OCI-LY1 (cell line): ENCODE measurements at regions not wholly inside any gene's neighbourhood (a gene's known extent, or its start where the extent isn't known, plus 50 kb on each side); places are given as distances from the start of the nearest gene placed in this dataset.

Source experiments
- H2AFZ ChIP-seq: fragments of 200-600 bp; sonication (generic), shearing (Covaris generic); 2 replicates; pipeline ENCODE4 v1.6.0; 2014; ENCODE audit warnings: antibody characterized with exemption, mild to moderate bottlenecking, low read length
- H3F3A ChIP-seq: fragments of 200-600 bp; sonication (generic), shearing (Covaris generic); 2 replicates; pipeline ENCODE4 v1.6.0; 2014; ENCODE audit warnings: mild to moderate bottlenecking, antibody characterized with exemption, low read length, moderate library complexity; ENCODE audit not compliant: insufficient read depth
- H3K27ac ChIP-seq: fragments of 200-600 bp; sonication (generic); 2 replicates; pipeline ENCODE4 v1.5.1; 2014; ENCODE audit warnings: low read length, mixed run types, mild to moderate bottlenecking, low read depth; ENCODE audit not compliant: poor library complexity, severe bottlenecking
- H3K27me3 ChIP-seq: fragments of 200-600 bp; sonication (generic); 2 replicates; pipeline ENCODE4 v1.6.0; 2014; ENCODE audit warnings: antibody characterized with exemption, mild to moderate bottlenecking, low read length, moderate library complexity; ENCODE audit not compliant: insufficient read depth
- H3K36me3 ChIP-seq: fragments of 200-600 bp; sonication (generic); 2 replicates; pipeline ENCODE4 v1.6.1; 2014; ENCODE audit warnings: mild to moderate bottlenecking, antibody characterized with exemption, low read length, moderate library complexity, mixed read lengths; ENCODE audit not compliant: insufficient read depth
- H3K4me1 ChIP-seq: fragments of 200-600 bp; sonication (generic); 2 replicates; pipeline ENCODE4 v1.5.1; 2014; ENCODE audit warnings: mild to moderate bottlenecking, low read length, moderate library complexity; ENCODE audit not compliant: insufficient read depth, severe bottlenecking
- H3K4me2 ChIP-seq: fragments of 200-600 bp; sonication (generic), shearing (Covaris generic); 2 replicates; pipeline ENCODE4 v1.6.1; 2014; ENCODE audit warnings: low read length
- H3K4me3 ChIP-seq: fragments of 200-600 bp; sonication (generic); 2 replicates; pipeline ENCODE4 v1.5.1; 2014; ENCODE audit warnings: low read length, low read depth, mild to moderate bottlenecking, mixed read lengths; ENCODE audit not compliant: poor library complexity, severe bottlenecking
- H3K79me2 ChIP-seq: fragments of 200-600 bp; shearing (Covaris generic); 2 replicates; pipeline ENCODE4 v1.6.1; 2016; ENCODE audit warnings: mixed run types, low read length, mixed read lengths; ENCODE audit not compliant: insufficient read depth
- H3K9ac ChIP-seq: fragments of 200-600 bp; sonication (generic), shearing (Covaris generic); 2 replicates; pipeline ENCODE4 v1.6.1; 2014; ENCODE audit warnings: mild to moderate bottlenecking, low read length, mixed read lengths
- H3K9me2 ChIP-seq: fragments of 200-600 bp; sonication (generic), shearing (Covaris generic); 2 replicates; pipeline ENCODE4 v1.6.1; 2014; ENCODE audit warnings: low read depth, mild to moderate bottlenecking, low read length, mixed read lengths
- H3K9me3 ChIP-seq: fragments of 200-600 bp; shearing (Covaris generic); 2 replicates; pipeline ENCODE4 v1.6.1; 2014; ENCODE audit warnings: low read length, mixed read lengths
- H4K20me1 ChIP-seq: fragments of 200-600 bp; sonication (generic), shearing (Covaris generic); 2 replicates; pipeline ENCODE4 v1.6.0; 2016; ENCODE audit warnings: mild to moderate bottlenecking, low read length; ENCODE audit not compliant: insufficient read depth
- EZH2 ChIP-seq: fragments of 200-600 bp; sonication (generic), shearing (Covaris generic); IDR thresholded peaks from 2 replicates; pipeline ENCODE4 v1.8.0; 2017; ENCODE audit warnings: borderline replicate concordance, mixed run types, mild to moderate bottlenecking, antibody characterized with exemption, low read length, moderate library complexity, mixed read lengths
- TF ChIP-seq, protein P1 (sequence below): fragments of 200-600 bp; sonication (generic), shearing (Covaris generic); IDR thresholded peaks from 2 replicates; pipeline ENCODE4 v1.5.1; 2017; ENCODE audit warnings: mild to moderate bottlenecking, antibody characterized with exemption, low read length, moderate library complexity, mixed read lengths

DNA sequence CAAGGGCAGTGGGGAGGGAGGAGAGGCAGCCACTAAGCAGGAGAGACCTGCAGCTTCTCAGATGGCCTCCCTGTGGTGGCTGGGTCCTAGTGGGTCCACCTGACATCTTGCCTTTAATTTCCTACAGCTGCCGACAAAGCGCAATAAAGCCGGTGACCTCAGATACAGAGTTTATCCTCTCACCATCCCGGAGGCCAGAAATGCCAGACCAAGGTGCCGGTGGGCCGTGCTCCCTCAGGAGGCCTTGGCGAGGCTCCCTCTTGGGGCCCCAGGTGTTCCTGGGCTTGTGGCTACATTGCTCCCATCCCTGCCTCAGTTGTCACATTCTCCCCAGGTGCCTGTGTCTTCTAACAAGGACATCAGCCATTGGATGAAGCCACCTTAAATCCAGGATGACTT lies 103.0 kb downstream of the ADRA2C start:
- no peaks in the 10 kb centered on the region for H3K27me3 ChIP-seq
- TF ChIP-seq, protein P1, sequence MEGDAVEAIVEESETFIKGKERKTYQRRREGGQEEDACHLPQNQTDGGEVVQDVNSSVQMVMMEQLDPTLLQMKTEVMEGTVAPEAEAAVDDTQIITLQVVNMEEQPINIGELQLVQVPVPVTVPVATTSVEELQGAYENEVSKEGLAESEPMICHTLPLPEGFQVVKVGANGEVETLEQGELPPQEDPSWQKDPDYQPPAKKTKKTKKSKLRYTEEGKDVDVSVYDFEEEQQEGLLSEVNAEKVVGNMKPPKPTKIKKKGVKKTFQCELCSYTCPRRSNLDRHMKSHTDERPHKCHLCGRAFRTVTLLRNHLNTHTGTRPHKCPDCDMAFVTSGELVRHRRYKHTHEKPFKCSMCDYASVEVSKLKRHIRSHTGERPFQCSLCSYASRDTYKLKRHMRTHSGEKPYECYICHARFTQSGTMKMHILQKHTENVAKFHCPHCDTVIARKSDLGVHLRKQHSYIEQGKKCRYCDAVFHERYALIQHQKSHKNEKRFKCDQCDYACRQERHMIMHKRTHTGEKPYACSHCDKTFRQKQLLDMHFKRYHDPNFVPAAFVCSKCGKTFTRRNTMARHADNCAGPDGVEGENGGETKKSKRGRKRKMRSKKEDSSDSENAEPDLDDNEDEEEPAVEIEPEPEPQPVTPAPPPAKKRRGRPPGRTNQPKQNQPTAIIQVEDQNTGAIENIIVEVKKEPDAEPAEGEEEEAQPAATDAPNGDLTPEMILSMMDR, result no peak
- no peak for TF ChIP-seq EZH2

DNA sequence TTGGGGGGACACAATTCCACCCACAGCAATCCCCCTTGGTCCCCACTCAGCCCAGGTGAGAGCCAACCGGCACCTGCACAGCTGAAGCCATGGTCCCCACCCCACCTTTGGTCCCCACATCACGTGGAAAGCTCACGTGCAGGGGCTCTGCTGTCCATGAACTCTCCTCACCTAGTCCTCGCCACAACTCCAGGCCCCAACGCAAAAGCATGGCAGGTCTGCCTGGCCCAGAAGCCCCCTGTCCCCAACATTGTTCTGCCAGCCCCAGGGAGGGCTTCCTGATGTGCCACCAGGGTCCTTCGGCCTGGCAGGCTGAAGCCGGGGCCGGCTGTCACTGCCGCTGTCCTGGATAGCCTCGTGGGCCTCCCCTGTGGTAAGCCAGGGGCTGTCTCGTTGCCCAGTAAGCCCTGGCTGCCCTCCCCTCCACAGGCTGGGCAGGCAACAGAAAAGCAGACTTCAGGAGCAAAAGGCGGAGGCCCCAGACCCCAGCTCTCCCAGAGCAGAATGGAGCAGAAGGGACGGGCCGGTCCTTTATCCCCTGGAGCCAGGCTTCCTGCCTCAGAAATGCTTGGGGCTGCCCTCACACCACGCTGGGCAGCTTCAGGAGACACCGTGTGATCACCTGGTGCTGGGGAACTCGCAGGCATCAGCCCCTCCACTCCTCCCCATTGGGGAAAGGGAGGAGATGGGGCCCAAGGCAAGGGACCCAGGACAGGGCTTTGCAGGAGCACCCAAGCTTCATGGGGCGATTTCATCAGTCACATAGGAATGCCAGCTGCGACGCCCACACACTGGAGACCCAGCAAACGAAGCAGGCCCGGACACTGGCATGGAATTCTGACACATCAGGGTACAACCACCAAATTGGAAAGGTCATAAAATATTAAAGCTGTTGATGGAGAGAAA lies 103.7 kb downstream of the ADRA2C start:
- Histone ChIP-seq H3K79me2 (no peaks in the 10 kb centered on the region), H3K9ac (no peak overlapping the region), H3F3A (no peaks in the 10 kb centered on the region), H3K9me2 (no peaks in the 10 kb centered on the region), H3K27me3 (no peaks in the 10 kb centered on the region), H2AFZ (no peak overlapping the region), H3K27ac (no peak overlapping the region), H3K4me3 (no peak overlapping the region), H4K20me1 (no peaks in the 10 kb centered on the region), H3K4me1 (no peaks in the 10 kb centered on the region), H3K36me3 (no peaks in the 10 kb centered on the region), H3K4me2 (no peak overlapping the region), H3K9me3 (no peaks in the 10 kb centered on the region)
- no peak for TF ChIP-seq EZH2
- TF ChIP-seq, protein P1, result no peak

More for the DNA sequence above, 103.0 kb downstream of the ADRA2C start:
- Histone ChIP-seq H3K4me3 (no peak overlapping the region), H3K9me2 (no peaks in the 10 kb centered on the region), H4K20me1 (no peaks in the 10 kb centered on the region), H3K4me1 (no peaks in the 10 kb centered on the region), H3K9ac (no peak overlapping the region), H3K79me2 (no peaks in the 10 kb centered on the region), H3K4me2 (no peak overlapping the region), H3K9me3 (no peaks in the 10 kb centered on the region), H3F3A (no peaks in the 10 kb centered on the region), H3K36me3 (no peaks in the 10 kb centered on the region), H2AFZ (no peak overlapping the region), H3K27ac (no peak overlapping the region)

DNA sequence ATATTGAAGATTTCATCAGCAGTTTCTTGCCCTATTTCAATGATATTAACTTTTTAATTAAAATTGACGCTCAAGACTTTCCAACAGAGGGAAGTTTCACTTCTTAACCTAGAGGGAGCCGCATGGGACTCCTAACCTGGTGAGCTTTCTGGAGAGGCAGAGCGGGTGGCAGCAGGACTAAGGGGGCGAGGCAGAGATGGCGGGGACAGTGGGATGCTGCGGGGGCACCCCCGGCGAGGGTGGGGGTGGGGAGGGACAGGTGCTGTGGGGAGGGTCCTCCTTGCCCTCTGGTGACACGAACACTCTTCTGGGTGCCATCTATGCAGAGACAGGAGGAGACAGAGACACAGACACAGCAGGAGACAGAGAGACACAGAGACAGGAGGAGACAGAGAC lies 104.4 kb downstream of the ADRA2C start:
- no peaks in the 10 kb centered on the region for H3K4me1 ChIP-seq
- H3K9me2 ChIP-seq, result no peaks in the 10 kb centered on the region
- no peaks in the 10 kb centered on the region for H3F3A ChIP-seq
- no peaks in the 10 kb centered on the region for H3K9me3 ChIP-seq
- H4K20me1 ChIP-seq, result no peaks in the 10 kb centered on the region
- H3K4me2 ChIP-seq, result no peak overlapping the region
- H2AFZ ChIP-seq, result no peak overlapping the region
- no peak overlapping the region for H3K27ac ChIP-seq
- no peaks in the 10 kb centered on the region for H3K79me2 ChIP-seq
- H3K9ac ChIP-seq, result no peak overlapping the region
- H3K4me3 ChIP-seq, result no peak overlapping the region
- H3K36me3 ChIP-seq, result no peaks in the 10 kb centered on the region
- H3K27me3 ChIP-seq, result no peaks in the 10 kb centered on the region
- TF ChIP-seq, protein P1, result no peak
